LNCaP clone FGC (cell line): ENCODE measurements at regions not wholly inside any gene's neighbourhood (a gene's known extent, or its start where the extent isn't known, plus 50 kb on each side); places are given as distances from the start of the nearest gene placed in this dataset.
A peak's percentile ranks its signal among the peaks of the same experiment; 100 is the strongest.

ENCODE experiments used
- DNase-seq: peaks from one replicate; pipeline ENCODE4 v3.0.0-alpha.2; 2011; ENCODE audit warnings: low read depth
- H3K4me3 ChIP-seq: 2 replicates; pipeline ENCODE4 v1.5.1; 2011; ENCODE audit warnings: mild to moderate bottlenecking, low read depth, low read length, control low read depth
- TF ChIP-seq, protein P1 (sequence below): IDR thresholded peaks from 2 replicates; pipeline ENCODE4 v1.5.1; 2012; ENCODE audit warnings: mild to moderate bottlenecking; ENCODE audit not compliant: control insufficient read depth, insufficient read depth; ENCODE audit errors: extremely low read depth

DNA sequence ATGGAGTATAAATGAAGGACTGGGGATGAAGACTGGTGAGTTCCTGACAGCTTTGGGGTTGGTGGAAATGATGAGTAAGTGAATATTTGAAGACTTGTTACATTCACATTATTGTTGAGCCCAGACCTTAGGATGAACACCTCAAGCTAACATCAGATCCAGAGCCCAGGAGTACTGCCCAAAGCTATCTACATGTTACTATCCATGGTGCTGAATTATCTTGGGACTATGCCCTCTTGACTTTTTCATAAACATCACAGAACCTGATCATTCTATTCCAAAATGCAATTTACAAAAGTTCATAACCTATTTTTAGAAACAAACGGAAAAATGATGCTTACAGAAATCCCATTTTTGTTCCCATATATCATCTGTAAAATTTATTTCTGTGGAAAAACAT is 613.3 kb downstream of the TUSC7 start:
- peak; percentile 19 for DNase-seq
- TF ChIP-seq, protein P1, sequence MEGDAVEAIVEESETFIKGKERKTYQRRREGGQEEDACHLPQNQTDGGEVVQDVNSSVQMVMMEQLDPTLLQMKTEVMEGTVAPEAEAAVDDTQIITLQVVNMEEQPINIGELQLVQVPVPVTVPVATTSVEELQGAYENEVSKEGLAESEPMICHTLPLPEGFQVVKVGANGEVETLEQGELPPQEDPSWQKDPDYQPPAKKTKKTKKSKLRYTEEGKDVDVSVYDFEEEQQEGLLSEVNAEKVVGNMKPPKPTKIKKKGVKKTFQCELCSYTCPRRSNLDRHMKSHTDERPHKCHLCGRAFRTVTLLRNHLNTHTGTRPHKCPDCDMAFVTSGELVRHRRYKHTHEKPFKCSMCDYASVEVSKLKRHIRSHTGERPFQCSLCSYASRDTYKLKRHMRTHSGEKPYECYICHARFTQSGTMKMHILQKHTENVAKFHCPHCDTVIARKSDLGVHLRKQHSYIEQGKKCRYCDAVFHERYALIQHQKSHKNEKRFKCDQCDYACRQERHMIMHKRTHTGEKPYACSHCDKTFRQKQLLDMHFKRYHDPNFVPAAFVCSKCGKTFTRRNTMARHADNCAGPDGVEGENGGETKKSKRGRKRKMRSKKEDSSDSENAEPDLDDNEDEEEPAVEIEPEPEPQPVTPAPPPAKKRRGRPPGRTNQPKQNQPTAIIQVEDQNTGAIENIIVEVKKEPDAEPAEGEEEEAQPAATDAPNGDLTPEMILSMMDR: no peak

DNA sequence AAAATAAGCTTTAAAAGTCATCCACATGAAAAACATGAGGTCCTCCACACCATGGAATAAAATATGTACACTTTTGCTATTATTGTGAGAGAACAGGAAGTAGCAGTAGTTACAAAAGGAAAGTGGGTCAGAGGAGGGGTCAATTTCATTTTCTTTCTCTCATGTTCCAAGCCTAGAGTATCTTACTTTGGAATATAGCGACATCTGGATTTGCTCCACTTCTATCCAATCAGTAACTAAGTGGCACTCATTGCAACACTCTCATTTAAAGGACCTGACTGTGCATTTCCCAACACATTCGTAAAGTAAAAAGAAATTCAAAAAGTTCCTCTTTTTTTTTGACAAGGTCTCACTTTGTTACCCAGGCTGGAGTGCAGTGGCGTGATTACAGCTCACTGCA is 637.3 kb downstream of the TUSC7 start:
- TF ChIP-seq, protein P1: no peak
- no peak for DNase-seq
- no peak overlapping the region for H3K4me3 ChIP-seq

More for the DNA sequence above, 613.3 kb downstream of the TUSC7 start:
- H3K4me3 ChIP-seq: no peak overlapping the region

DNA sequence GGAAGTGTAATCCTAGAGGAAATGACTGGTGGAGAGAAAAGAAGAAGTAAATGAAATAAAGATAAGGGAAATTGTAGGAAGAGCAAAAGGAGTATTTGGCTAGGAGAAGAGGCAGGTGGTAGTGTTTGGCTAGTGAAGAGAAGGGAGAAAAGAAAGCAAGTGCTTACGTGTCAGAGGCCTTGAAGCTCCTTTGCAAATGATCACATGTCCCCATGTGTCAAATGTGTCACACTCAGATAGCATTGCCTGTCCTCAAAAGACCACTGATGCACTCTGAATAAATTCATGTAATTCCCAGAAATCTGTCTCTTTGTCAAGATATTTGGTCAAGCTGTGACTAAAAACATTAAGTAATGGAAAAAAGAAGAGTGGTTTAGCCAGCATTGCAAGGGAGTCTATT is 639.3 kb downstream of the TUSC7 start:
- DNase-seq: no peak
- TF ChIP-seq, protein P1: no peak
- H3K4me3 ChIP-seq: no peak overlapping the region

DNA sequence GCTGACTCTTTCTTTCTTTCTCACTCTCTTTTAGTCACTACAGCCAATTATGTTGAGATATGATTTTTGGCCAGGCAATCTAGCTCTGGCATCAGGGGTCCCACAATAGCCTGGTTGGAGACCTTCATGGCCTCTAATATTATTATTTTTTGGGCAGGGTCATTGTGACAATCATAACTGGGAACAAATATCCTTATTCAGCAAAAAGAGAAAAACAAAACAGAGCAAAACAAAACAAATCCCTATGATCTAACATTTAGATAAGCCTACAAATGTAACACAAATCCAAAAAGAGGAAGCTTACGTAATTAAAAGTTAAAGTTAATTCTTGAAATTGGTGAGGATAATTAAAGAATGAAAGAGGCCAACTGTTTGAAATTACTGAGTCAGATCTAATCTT is 640.0 kb downstream of the TUSC7 start:
- TF ChIP-seq, protein P1: no peak
- H3K4me3 ChIP-seq: no peak overlapping the region
- no peak for DNase-seq

DNA sequence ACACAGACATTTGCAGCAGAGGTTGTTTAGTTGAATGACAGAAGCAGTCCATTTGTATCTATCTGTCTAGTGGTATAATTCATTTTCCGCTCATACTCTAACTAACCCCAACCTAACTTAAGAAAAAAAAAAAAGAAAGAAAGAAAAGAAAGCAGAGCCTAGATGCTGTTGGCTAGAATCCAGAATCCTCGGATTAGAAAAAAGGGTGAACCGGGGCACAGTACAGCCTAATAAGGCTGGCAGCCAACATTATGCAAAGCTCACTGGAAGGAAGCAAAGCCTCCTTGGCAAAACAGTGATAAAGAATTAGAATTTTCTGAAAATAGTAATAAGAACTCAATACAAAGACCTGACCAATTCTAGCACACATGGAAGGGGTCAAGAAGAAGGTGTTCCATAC is 640.8 kb downstream of the TUSC7 start:
- TF ChIP-seq, protein P1: no peak
- no peak overlapping the region for H3K4me3 ChIP-seq
- DNase-seq: no peak

DNA sequence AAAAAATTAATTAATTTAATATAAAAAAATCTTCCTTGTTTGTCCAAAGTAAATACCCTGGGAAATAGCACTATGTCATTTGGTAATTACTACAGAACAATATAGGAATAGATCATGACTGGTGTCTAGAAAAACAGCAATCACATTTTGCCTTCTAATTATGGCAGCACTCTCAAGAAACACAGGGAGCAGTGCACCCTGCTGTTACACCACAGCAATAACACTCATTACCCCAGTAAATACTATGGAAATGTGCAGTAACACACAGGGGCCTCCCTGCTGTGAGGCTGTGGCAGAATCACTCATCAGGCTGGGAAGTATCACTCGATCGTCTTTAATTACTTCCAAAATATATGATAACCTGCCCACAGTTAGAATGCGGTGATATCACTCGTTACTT is 646.0 kb downstream of the TUSC7 start:
- TF ChIP-seq, protein P1: peak; percentile 75
- H3K4me3 ChIP-seq: no peak overlapping the region
- DNase-seq: peak; percentile 7

DNA sequence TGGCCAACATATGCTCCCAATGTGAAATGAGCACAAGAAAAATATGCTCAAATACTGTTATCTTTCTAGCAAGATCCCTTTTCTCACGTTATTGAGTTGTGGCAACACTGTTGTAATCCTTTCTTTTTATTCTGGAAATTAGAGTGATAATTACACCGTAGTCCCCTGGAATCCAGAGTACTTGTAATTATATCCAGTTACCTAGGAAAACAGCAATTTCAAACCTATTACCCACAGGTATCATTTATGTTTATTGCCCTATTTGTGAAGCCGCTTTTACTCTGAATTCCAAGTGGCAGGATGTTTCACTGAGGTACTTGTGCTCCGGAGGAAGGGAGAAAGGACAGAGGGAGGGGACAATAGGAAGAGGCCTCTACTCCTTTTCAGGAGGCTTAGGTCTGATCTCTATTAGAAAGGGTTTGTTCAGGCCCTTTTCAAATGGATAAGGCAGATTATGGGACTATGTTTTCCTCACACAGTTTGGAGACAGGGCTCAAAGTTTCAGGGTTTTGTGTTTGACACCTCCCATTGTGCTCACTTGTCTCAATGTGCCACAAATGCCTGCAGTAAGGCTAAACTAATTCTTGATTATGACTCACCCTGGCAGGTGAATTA is 646.6 kb downstream of the TUSC7 start:
- DNase-seq: no peak
- no peak overlapping the region for H3K4me3 ChIP-seq
- TF ChIP-seq, protein P1: no peak
